Fibroblast of lung (primary cell): ENCODE measurements at regions not wholly inside any gene's neighbourhood (a gene's known extent, or its start where the extent isn't known, plus 50 kb on each side); places are given as distances from the start of the nearest gene placed in this dataset.

Experiments used
- DNase-seq, 2 donors: peaks; one replicate each; pipeline versions ENCODE4 v3.0.0 to v3.0.0-alpha.2; 2010; ENCODE audit warnings: low read depth in 2 of 2
- H2AFZ ChIP-seq: 2 replicates; pipeline ENCODE4 v1.5.1; 2012; ENCODE audit warnings: low read length, control low read depth, inconsistent platforms
- H3K27ac ChIP-seq: 2 replicates; pipeline ENCODE4 v1.5.1; 2011; ENCODE audit warnings: low read length, control low read depth; ENCODE audit not compliant: insufficient read depth
- H3K27me3 ChIP-seq: 2 replicates; pipeline ENCODE4 v1.5.1; 2011; ENCODE audit warnings: mild to moderate bottlenecking, low read length; ENCODE audit not compliant: control insufficient read depth, insufficient read depth
- H3K36me3 ChIP-seq: 2 replicates; pipeline ENCODE4 v1.5.1; 2011; ENCODE audit warnings: low read length; ENCODE audit not compliant: control insufficient read depth, insufficient read depth
- H3K4me1 ChIP-seq: 2 replicates; pipeline ENCODE4 v1.5.1; 2011; ENCODE audit warnings: low read length; ENCODE audit not compliant: control insufficient read depth, insufficient read depth; ENCODE audit errors: extremely low read depth
- H3K4me2 ChIP-seq: 2 replicates; pipeline ENCODE4 v1.5.1; 2011; ENCODE audit warnings: low read length, control low read depth; ENCODE audit not compliant: insufficient read depth; ENCODE audit errors: extremely low read depth
- H3K4me3 ChIP-seq, 4 experiments: fragments of 200-600 bp in 1 of 4; sonication (generic) in 1 of 4; replicated peaks in 1 of 4; 2 replicates each; pipeline ENCODE4 v1.5.1; 2011 to 2016; ENCODE audit warnings: low read length in 4 of 4, low read depth in 3 of 4, mild to moderate bottlenecking in 3 of 4, control low read depth in 2 of 4, inconsistent platforms in 1 of 4, mixed read lengths in 1 of 4; ENCODE audit not compliant: insufficient read depth in 1 of 4; ENCODE audit errors: control extremely low read depth in 1 of 4
- H3K79me2 ChIP-seq: 2 replicates; pipeline ENCODE4 v1.5.1; 2012; ENCODE audit warnings: mild to moderate bottlenecking, low read length, inconsistent platforms; ENCODE audit not compliant: control insufficient read depth, insufficient read depth
- H3K9ac ChIP-seq: 2 replicates; pipeline ENCODE4 v1.5.1; 2011; ENCODE audit warnings: mild to moderate bottlenecking, low read length, control low read depth; ENCODE audit not compliant: insufficient read depth
- H3K9me3 ChIP-seq: 2 replicates; pipeline ENCODE4 v1.5.1; 2012; ENCODE audit warnings: low read depth, low read length; ENCODE audit not compliant: control insufficient read depth, insufficient read depth
- H4K20me1 ChIP-seq: 2 replicates; pipeline ENCODE4 v1.5.1; 2011; ENCODE audit warnings: low read length; ENCODE audit not compliant: control insufficient read depth, insufficient read depth; ENCODE audit errors: extremely low read depth
- EZH2 ChIP-seq: IDR thresholded peaks from 2 replicates; pipeline ENCODE4 v1.5.1; 2012; ENCODE audit warnings: low read length, control low read depth, mild to moderate bottlenecking; ENCODE audit errors: missing control alignments
- TF ChIP-seq, protein P1 (sequence below), 2 donors: IDR thresholded peaks in 1 of 2; conservative IDR thresholded peaks in 1 of 2; 1 replicate in 1 of 2; 2 replicates in 1 of 2; pipeline ENCODE4 v1.5.1; 2011 to 2012; ENCODE audit warnings: low read length in 2 of 2, control low read depth in 1 of 2, inconsistent platforms in 1 of 2, low read depth in 1 of 2, mild to moderate bottlenecking in 1 of 2

DNA sequence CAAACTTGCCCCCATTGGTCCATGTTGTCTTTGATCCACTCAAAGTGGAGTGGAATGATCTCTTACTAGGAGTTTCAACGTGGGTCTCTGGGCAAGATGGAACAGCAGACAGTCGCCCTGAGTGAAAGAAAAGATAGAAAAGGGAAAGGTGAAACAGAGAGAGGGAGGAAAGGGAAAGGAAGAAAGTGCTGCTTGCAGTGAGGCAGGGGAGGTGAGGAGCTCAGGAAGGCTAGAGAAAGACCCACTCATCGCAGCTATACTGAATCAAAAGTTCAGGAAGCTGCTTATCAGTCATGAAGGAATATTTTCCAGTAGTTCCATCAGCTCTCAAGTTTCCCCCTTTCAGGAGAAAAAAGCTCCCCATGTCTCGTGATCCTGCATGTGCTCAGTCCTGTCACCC lies 86.9 kb downstream of the ZNF467 start:
- no peak for TF ChIP-seq EZH2
- TF ChIP-seq, protein P1, sequence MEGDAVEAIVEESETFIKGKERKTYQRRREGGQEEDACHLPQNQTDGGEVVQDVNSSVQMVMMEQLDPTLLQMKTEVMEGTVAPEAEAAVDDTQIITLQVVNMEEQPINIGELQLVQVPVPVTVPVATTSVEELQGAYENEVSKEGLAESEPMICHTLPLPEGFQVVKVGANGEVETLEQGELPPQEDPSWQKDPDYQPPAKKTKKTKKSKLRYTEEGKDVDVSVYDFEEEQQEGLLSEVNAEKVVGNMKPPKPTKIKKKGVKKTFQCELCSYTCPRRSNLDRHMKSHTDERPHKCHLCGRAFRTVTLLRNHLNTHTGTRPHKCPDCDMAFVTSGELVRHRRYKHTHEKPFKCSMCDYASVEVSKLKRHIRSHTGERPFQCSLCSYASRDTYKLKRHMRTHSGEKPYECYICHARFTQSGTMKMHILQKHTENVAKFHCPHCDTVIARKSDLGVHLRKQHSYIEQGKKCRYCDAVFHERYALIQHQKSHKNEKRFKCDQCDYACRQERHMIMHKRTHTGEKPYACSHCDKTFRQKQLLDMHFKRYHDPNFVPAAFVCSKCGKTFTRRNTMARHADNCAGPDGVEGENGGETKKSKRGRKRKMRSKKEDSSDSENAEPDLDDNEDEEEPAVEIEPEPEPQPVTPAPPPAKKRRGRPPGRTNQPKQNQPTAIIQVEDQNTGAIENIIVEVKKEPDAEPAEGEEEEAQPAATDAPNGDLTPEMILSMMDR (conservative IDR thresholded peaks at IDR 0.05 in 1 of 2, IDR thresholded peaks at IDR 0.05 in 1 of 2; ENCODE audit: low read depth in 1 of 2, low read length in 2 of 2) = no peak
- H3K4me1 ChIP-seq = no peaks in the 10 kb centered on the region
- H3K4me2 ChIP-seq = no peak overlapping the region
- H3K4me3 ChIP-seq = no peak overlapping the region
- H3K79me2 ChIP-seq = no peaks in the 10 kb centered on the region
- H3K9ac ChIP-seq = no peak overlapping the region
- no peak for DNase-seq
- H3K36me3 ChIP-seq = no peaks in the 10 kb centered on the region
- H3K27ac ChIP-seq = no peak overlapping the region
- H3K9me3 ChIP-seq = no peaks in the 10 kb centered on the region
- H4K20me1 ChIP-seq = no peaks in the 10 kb centered on the region
- H3K27me3 ChIP-seq = peaks cover 7% of the 10 kb centered on the region
- no peak overlapping the region for H2AFZ ChIP-seq

DNA sequence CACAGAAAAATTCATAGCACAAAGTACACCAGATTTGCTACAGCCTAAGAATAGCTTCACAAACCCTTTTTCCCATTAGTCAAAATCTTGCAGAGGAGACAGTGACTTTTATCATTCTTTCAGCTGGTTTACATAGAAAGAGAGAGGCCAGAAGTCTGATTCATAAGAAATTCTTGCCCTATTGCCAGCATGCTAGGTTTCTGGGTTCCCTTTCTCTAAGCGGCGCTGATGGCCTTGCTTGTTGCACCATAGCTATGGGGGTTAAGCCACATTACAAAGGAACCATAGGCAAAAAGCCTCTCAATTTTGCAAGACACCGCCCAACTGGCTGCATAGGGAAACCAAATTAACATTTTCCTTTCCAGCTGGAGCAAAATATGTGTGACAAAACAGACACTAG lies 87.4 kb downstream of the ZNF467 start:
- Histone ChIP-seq H3K36me3 (no peaks in the 10 kb centered on the region), H3K9me3 (no peaks in the 10 kb centered on the region), H3K4me3 (no peak overlapping the region), H3K4me2 (no peak overlapping the region), H3K9ac (no peak overlapping the region), H3K27me3 (peaks cover 7% of the 10 kb centered on the region), H3K79me2 (no peaks in the 10 kb centered on the region), H4K20me1 (no peaks in the 10 kb centered on the region), H2AFZ (no peak overlapping the region), H3K4me1 (no peaks in the 10 kb centered on the region), H3K27ac (no peak overlapping the region)
- no peak for TF ChIP-seq EZH2
- TF ChIP-seq, protein P1 (conservative IDR thresholded peaks at IDR 0.05 in 1 of 2, IDR thresholded peaks at IDR 0.05 in 1 of 2; ENCODE audit: low read depth in 1 of 2, low read length in 2 of 2) = no peak
- peak; percentile 68 to 77 for DNase-seq

DNA sequence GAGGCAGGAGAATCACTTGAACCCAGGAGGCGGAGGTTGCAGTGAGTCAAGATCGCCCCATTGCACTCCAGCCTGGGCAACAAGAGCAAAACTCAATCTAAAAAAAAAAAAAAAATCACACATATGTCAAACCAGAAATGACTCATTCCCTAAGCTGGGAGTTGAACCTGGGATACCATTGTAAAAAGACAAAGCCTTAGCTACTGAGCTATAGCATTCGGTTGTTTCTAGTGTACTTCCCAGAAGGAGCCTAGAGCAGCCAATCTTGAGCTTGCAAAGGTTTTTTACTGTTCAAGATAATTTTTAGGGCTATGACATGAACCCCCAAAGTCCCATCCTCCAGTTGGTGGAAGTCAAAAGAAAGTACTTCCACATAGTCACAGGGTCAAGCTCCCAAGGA lies 87.9 kb downstream of the ZNF467 start:
- no peak for DNase-seq
- Histone ChIP-seq H3K36me3 (no peaks in the 10 kb centered on the region), H3K27ac (no peak overlapping the region), H3K4me1 (no peaks in the 10 kb centered on the region), H3K79me2 (no peaks in the 10 kb centered on the region), H3K4me2 (no peak overlapping the region), H3K9me3 (no peaks in the 10 kb centered on the region), H3K27me3 (peaks cover 2% of the 10 kb centered on the region), H3K4me3 (no peak overlapping the region), H4K20me1 (no peaks in the 10 kb centered on the region), H2AFZ (no peak overlapping the region), H3K9ac (no peak overlapping the region)
- TF ChIP-seq EZH2 = no peak
- TF ChIP-seq, protein P1 (conservative IDR thresholded peaks at IDR 0.05 in 1 of 2, IDR thresholded peaks at IDR 0.05 in 1 of 2; ENCODE audit: low read depth in 1 of 2, low read length in 2 of 2) = no peak
